HFFc6 (cell line): ENCODE measurements at regions not wholly inside any gene's neighbourhood (a gene's known extent, or its start where the extent isn't known, plus 50 kb on each side); places are given as distances from the start of the nearest gene placed in this dataset.

Experiments
- DNase-seq: peaks from one replicate; pipeline ENCODE4 v3.0.0-alpha.2; 2018
- H3K27ac Mint-ChIP-seq: 2 replicates; pipeline ENCODE4 v1.8.0; 2020; ENCODE audit warnings: mild to moderate bottlenecking, mixed read lengths
- H3K27me3 Mint-ChIP-seq: 2 replicates; pipeline ENCODE4 v1.8.0; 2021; ENCODE audit warnings: mild to moderate bottlenecking, moderate library complexity, mixed read lengths; ENCODE audit not compliant: insufficient read depth
- H3K36me3 Mint-ChIP-seq: 2 replicates; pipeline ENCODE4 v1.8.0; 2021; ENCODE audit warnings: low read depth, mixed read lengths
- H3K4me1 Mint-ChIP-seq: 2 replicates; pipeline ENCODE4 v1.8.0; 2020; ENCODE audit warnings: low read depth, mixed read lengths
- H3K4me3 Mint-ChIP-seq: 2 replicates; pipeline ENCODE4 v1.8.0; 2020; ENCODE audit warnings: mild to moderate bottlenecking, moderate library complexity, mixed read lengths
- H3K9me3 Mint-ChIP-seq: 2 replicates; pipeline ENCODE4 v1.8.0; 2020; ENCODE audit warnings: mild to moderate bottlenecking, mixed read lengths
- TF ChIP-seq, protein P1 (sequence below): fragments of 200-600 bp; sonication (generic); IDR thresholded peaks from 2 replicates; pipeline ENCODE4 v1.5.0; 2021; ENCODE audit warnings: antibody characterized with exemption, mild to moderate bottlenecking

DNA sequence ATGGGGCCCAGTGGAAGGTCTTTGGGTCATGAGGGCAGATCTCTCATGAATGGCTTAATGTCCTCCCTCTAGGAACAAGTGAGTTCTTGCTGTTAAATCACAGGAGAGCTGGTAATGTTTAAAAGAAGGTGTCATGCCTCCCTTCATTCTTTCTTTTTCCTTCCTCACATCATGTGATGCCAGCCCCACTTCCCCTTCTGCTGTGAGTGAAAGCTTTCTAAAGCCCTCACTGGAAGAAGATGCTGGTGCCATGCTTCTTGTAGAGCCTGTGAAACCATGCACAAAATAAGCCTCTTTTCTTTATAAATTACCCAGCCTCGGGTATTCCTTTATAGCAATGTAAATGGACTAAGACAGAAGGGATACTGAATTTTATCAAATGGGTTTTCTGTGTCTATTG is 66.1 kb upstream of the ZNF827 start:
- TF ChIP-seq, protein P1, sequence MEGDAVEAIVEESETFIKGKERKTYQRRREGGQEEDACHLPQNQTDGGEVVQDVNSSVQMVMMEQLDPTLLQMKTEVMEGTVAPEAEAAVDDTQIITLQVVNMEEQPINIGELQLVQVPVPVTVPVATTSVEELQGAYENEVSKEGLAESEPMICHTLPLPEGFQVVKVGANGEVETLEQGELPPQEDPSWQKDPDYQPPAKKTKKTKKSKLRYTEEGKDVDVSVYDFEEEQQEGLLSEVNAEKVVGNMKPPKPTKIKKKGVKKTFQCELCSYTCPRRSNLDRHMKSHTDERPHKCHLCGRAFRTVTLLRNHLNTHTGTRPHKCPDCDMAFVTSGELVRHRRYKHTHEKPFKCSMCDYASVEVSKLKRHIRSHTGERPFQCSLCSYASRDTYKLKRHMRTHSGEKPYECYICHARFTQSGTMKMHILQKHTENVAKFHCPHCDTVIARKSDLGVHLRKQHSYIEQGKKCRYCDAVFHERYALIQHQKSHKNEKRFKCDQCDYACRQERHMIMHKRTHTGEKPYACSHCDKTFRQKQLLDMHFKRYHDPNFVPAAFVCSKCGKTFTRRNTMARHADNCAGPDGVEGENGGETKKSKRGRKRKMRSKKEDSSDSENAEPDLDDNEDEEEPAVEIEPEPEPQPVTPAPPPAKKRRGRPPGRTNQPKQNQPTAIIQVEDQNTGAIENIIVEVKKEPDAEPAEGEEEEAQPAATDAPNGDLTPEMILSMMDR = no peak
- peaks cover 20% of the 10 kb centered on the region for H3K27me3 Mint-ChIP-seq
- no peak overlapping the region for H3K27ac Mint-ChIP-seq
- no peak for DNase-seq
- H3K4me1 Mint-ChIP-seq = no peaks in the 10 kb centered on the region
- peaks cover 5% of the 10 kb centered on the region for H3K9me3 Mint-ChIP-seq
- H3K36me3 Mint-ChIP-seq = no peaks in the 10 kb centered on the region
- no peak overlapping the region for H3K4me3 Mint-ChIP-seq

DNA sequence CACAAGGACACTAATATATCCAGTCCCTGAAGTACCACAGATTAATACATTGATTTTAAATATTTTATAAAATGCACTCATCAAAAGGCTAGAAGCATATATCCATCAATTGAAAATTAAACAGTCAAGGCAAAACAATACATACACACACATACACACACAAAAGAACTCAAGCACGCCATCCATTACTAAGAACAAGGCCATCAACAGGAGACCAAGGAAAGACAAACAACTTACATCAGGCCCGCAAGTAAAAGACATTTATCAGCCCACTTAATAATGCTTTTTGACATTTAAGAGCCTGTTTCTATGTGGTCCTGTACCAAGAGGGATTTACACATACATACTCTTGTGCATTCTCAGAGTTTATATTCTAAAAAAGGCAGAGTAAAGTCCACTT is 50.0 kb upstream of the ZNF827 start:
- TF ChIP-seq, protein P1 = no peak
- no peak for DNase-seq
- 0 out of 2 replicates have a peak, but pooled peaks cover 2% of the 10 kb centered on the region for H3K27me3 Mint-ChIP-seq
- H3K27ac Mint-ChIP-seq = no peak overlapping the region
- H3K36me3 Mint-ChIP-seq = no peaks in the 10 kb centered on the region
- H3K4me1 Mint-ChIP-seq = no peaks in the 10 kb centered on the region
- no peak overlapping the region for H3K4me3 Mint-ChIP-seq
- H3K9me3 Mint-ChIP-seq = no peaks in the 10 kb centered on the region
